Suprapubic skin (tissue), 4 donors: ENCODE measurements at regions not wholly inside any gene's neighbourhood (a gene's known extent, or its start where the extent isn't known, plus 50 kb on each side); places are given as distances from the start of the nearest gene placed in this dataset.

Experiments
- DNase-seq, 2 donors: peaks; one replicate each; pipeline ENCODE4 v3.0.0-alpha.2; 2019; ENCODE audit warnings: low spot score in 2 of 2
- H3K27ac ChIP-seq: fragments of 200-600 bp; sonication (generic); one replicate; pipeline ENCODE4 v1.5.1; 2019
- H3K27me3 ChIP-seq: fragments of 200-600 bp; sonication (generic); one replicate; pipeline ENCODE4 v1.5.1; 2019
- H3K36me3 ChIP-seq: fragments of 200-600 bp; sonication (generic); one replicate; pipeline ENCODE4 v1.5.1; 2019
- H3K4me1 ChIP-seq: fragments of 200-600 bp; sonication (generic); one replicate; pipeline ENCODE4 v1.5.1; 2019
- H3K4me3 ChIP-seq: fragments of 200-600 bp; sonication (generic); one replicate; pipeline ENCODE4 v1.5.1; 2019; ENCODE audit warnings: mild to moderate bottlenecking
- H3K9me3 ChIP-seq: fragments of 200-600 bp; sonication (generic); one replicate; pipeline ENCODE4 v1.5.1; 2019
- EP300 ChIP-seq: sonication (generic); formaldehyde crosslinking; IDR thresholded peaks from one replicate; pipeline ENCODE4 v1.6.1; 2017; ENCODE audit warnings: antibody characterized with exemption
- POLR2A ChIP-seq, 2 donors: fragments of 450-650 bp; IDR thresholded peaks; one replicate each; pipeline ENCODE4 v1.6.1; 2017; ENCODE audit warnings: antibody characterized with exemption in 2 of 2, mild to moderate bottlenecking in 2 of 2, moderate library complexity in 2 of 2
- POLR2AphosphoS5 ChIP-seq, 3 donors: sonication (generic); formaldehyde crosslinking; IDR thresholded peaks; one replicate each; pipeline ENCODE4 v1.6.1; 2017; ENCODE audit warnings: antibody characterized with exemption in 3 of 3
- WGBS: methylation state at CpG from one replicate; pipeline ENCODE4 v1.1.5; 2018; 5-methylcytosine and 5-hydroxymethylcytosine counted together
- TF ChIP-seq, protein P1 (sequence below), 2 donors: fragments of 200-600 bp in 1 of 2; fragments of 450-650 bp in 1 of 2; sonication (generic) in 1 of 2; IDR thresholded peaks; one replicate each; pipeline ENCODE4 v1.5.1; 2016 to 2019; ENCODE audit warnings: antibody characterized with exemption in 2 of 2, mild to moderate bottlenecking in 1 of 2, moderate library complexity in 1 of 2

- no peak overlapping the region for H3K4me3 ChIP-seq
- DNase-seq, result no peak
- H3K4me1 ChIP-seq, result no peaks in the 10 kb centered on the region
- no peak for TF ChIP-seq EP300
- TF ChIP-seq POLR2A (IDR thresholded peaks at IDR 0.05), result no peak
- TF ChIP-seq, protein P1, sequence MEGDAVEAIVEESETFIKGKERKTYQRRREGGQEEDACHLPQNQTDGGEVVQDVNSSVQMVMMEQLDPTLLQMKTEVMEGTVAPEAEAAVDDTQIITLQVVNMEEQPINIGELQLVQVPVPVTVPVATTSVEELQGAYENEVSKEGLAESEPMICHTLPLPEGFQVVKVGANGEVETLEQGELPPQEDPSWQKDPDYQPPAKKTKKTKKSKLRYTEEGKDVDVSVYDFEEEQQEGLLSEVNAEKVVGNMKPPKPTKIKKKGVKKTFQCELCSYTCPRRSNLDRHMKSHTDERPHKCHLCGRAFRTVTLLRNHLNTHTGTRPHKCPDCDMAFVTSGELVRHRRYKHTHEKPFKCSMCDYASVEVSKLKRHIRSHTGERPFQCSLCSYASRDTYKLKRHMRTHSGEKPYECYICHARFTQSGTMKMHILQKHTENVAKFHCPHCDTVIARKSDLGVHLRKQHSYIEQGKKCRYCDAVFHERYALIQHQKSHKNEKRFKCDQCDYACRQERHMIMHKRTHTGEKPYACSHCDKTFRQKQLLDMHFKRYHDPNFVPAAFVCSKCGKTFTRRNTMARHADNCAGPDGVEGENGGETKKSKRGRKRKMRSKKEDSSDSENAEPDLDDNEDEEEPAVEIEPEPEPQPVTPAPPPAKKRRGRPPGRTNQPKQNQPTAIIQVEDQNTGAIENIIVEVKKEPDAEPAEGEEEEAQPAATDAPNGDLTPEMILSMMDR (IDR thresholded peaks at IDR 0.05), result no peak
- no peak for TF ChIP-seq POLR2AphosphoS5 (IDR thresholded peaks at IDR 0.05)
- peaks cover 7% of the 10 kb centered on the region for H3K27me3 ChIP-seq
- H3K9me3 ChIP-seq, result no peaks in the 10 kb centered on the region
- H3K36me3 ChIP-seq, result no peaks in the 10 kb centered on the region
- no peak overlapping the region for H3K27ac ChIP-seq
- WGBS, result 66% methylated on average over 6 of the region's 6 CpGs
Measured at GRCh38 chr7:27374958-27375841, 132.6 kb downstream of the EVX1 start.

DNA sequence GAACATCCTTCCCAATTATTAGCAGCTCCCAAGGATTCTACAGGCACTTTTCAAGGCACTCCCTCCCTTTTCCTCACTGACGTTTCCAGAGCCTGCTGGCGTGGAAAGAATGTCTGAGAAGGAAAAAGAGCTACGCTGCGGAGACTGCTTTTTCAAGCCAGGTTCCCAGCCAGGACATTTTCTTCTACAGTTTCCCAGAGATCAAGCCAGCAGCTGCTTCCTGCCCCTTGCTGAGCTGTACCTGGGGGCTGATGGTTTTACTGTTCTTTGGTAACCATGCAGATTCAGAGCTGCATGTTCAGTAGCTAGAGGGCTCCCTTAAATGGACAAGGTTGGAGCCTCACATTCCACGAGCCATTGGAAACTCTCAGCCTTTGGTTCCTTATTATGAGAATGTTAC, 133.4 kb downstream of the EVX1 start:
- no peak for DNase-seq
- 42% methylated on average over 5 of the region's 5 CpGs for WGBS
- Histone ChIP-seq H3K27ac (no peak overlapping the region), H3K4me3 (no peak overlapping the region), H3K36me3 (no peaks in the 10 kb centered on the region), H3K27me3 (peaks cover 8% of the 10 kb centered on the region), H3K4me1 (no peaks in the 10 kb centered on the region), H3K9me3 (no peaks in the 10 kb centered on the region)
- no peak for TF ChIP-seq EP300
- TF ChIP-seq POLR2A (IDR thresholded peaks at IDR 0.05), result no peak
- TF ChIP-seq, protein P1 (IDR thresholded peaks at IDR 0.05), result no peak
- TF ChIP-seq POLR2AphosphoS5 (IDR thresholded peaks at IDR 0.05), result no peak

DNA sequence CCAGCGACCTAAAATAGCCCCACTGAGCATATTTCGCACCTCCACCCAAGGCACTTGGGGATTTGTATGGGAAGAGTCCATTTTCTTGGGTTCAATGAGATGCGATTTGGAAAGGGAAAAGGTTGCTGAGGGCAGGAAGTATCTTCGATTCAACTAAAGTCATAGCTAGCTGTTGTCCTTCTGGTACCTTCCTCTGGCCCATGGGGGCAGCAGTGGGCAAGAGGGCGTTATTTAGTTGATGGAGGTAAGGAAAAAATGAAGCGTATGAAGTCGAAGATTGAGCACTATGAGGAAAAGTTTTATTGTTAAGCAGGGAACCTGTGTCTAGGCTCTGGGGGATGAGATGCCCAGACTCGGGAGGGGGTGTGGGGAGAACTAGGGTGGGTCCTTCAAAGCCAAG, 135.4 kb downstream of the EVX1 start:
- H3K9me3 ChIP-seq, result no peaks in the 10 kb centered on the region
- H3K36me3 ChIP-seq, result no peaks in the 10 kb centered on the region
- TF ChIP-seq POLR2AphosphoS5 (IDR thresholded peaks at IDR 0.05) (no peak), POLR2A (IDR thresholded peaks at IDR 0.05) (no peak), EP300 (no peak)
- TF ChIP-seq, protein P1 (IDR thresholded peaks at IDR 0.05), result no peak
- no peak overlapping the region for H3K27ac ChIP-seq
- peaks cover 8% of the 10 kb centered on the region for H3K27me3 ChIP-seq
- H3K4me3 ChIP-seq, result no peak overlapping the region
- no peaks in the 10 kb centered on the region for H3K4me1 ChIP-seq
- 88% methylated on average over 8 of the region's 8 CpGs for WGBS
- no peak for DNase-seq

DNA sequence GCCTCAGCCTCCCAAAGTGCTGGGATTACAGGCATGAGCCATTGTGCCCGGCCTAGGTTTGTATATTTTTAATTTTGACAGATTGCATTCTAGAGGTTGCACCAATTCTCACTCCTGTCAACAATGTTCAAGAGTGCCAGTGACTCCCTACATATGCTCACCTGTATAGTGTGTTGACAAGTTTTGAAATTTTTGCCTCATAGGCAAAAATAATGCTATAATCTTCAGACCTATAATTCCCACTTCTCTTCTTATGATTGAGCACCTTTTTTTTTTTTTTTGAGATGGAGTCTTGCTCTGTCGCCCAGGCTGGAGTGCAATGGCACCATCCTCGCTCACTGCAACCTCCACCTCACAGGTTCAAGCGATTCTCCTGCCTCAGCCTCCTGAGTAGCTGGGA, 139.7 kb downstream of the EVX1 start:
- DNase-seq, result no peak
- H3K36me3 ChIP-seq, result no peaks in the 10 kb centered on the region
- H3K9me3 ChIP-seq, result no peaks in the 10 kb centered on the region
- no peak overlapping the region for H3K27ac ChIP-seq
- no peak overlapping the region for H3K4me3 ChIP-seq
- H3K27me3 ChIP-seq, result peaks cover 5% of the 10 kb centered on the region
- 82% methylated on average over 4 of the region's 4 CpGs for WGBS
- TF ChIP-seq POLR2AphosphoS5 (IDR thresholded peaks at IDR 0.05) (no peak), EP300 (no peak), POLR2A (IDR thresholded peaks at IDR 0.05) (no peak)
- TF ChIP-seq, protein P1 (IDR thresholded peaks at IDR 0.05), result no peak
- H3K4me1 ChIP-seq, result no peaks in the 10 kb centered on the region

DNA sequence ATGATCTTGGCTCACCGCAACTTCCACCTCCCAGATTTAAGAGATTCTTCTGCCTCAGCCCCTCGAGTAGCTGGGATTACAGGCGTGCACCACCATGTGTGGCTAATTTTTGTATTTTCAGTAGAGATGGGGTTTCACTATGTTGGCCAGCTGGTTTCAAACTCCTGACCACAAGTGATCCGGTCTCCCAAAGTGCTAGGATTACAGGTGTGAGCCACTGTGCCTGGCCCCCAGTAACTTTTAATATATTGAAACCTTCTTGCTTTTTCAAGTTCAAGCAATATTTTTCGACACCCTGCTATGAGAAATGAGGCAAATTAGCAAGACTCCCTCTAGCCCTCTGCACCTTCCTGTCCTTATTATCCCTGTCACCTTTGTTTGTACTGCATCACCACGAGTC, 144.0 kb downstream of the EVX1 start:
- no peaks in the 10 kb centered on the region for H3K9me3 ChIP-seq
- TF ChIP-seq, protein P1 (IDR thresholded peaks at IDR 0.05), result no peak
- TF ChIP-seq EP300, result no peak
- no peak for TF ChIP-seq POLR2AphosphoS5 (IDR thresholded peaks at IDR 0.05)
- no peak for TF ChIP-seq POLR2A (IDR thresholded peaks at IDR 0.05)
- H3K4me3 ChIP-seq, result no peak overlapping the region
- H3K27me3 ChIP-seq, result peaks cover 2% of the 10 kb centered on the region
- no peak for DNase-seq
- no peaks in the 10 kb centered on the region for H3K36me3 ChIP-seq
- H3K4me1 ChIP-seq, result no peaks in the 10 kb centered on the region
- no peak overlapping the region for H3K27ac ChIP-seq
- 71% methylated on average over 6 of the region's 6 CpGs for WGBS
